Astrocyte (in vitro differentiated cells and primary cell): ENCODE measurements at regions not wholly inside any gene's neighbourhood (a gene's known extent, or its start where the extent isn't known, plus 50 kb on each side); places are given as distances from the start of the nearest gene placed in this dataset.

Experiments used
- DNase-seq: peaks from one replicate; pipeline ENCODE4 v3.0.0-alpha.2; 2010; ENCODE audit warnings: low read depth
- FAIRE-seq: peaks from 2 replicates; lab custom pipeline; 2011; peaks lifted over from hg19 to GRCh38; lab: Jason Lieb, UNC
- H2AFZ ChIP-seq: 2 replicates; pipeline ENCODE4 v1.6.0; 2012; ENCODE audit warnings: low read depth, low read length, inconsistent platforms
- H3K27ac ChIP-seq: 2 replicates; pipeline ENCODE4 v1.5.1; 2011; ENCODE audit warnings: low read depth, low read length, inconsistent platforms
- H3K27me3 ChIP-seq: 2 replicates; pipeline ENCODE4 v1.6.0; 2011; ENCODE audit warnings: low read length, inconsistent platforms; ENCODE audit not compliant: insufficient read depth
- H3K36me3 ChIP-seq: 2 replicates; pipeline ENCODE4 v1.5.1; 2011; ENCODE audit warnings: low read length, inconsistent platforms; ENCODE audit not compliant: insufficient read depth
- H3K4me1 ChIP-seq: 2 replicates; pipeline ENCODE4 v1.5.1; 2011; ENCODE audit warnings: low read length, inconsistent platforms; ENCODE audit not compliant: insufficient read depth
- H3K4me2 ChIP-seq: 2 replicates; pipeline ENCODE4 v1.6.0; 2012; ENCODE audit warnings: low read length, inconsistent platforms
- H3K4me3 ChIP-seq: 2 replicates; pipeline ENCODE4 v1.5.1; 2011; ENCODE audit warnings: low read depth, mild to moderate bottlenecking, low read length, inconsistent platforms; ENCODE audit not compliant: insufficient read depth
- H3K79me2 ChIP-seq: 2 replicates; pipeline ENCODE4 v1.6.0; 2012; ENCODE audit warnings: mild to moderate bottlenecking, low read length, inconsistent platforms; ENCODE audit not compliant: insufficient read depth
- H3K9ac ChIP-seq: 2 replicates; pipeline ENCODE4 v1.6.0; 2012; ENCODE audit warnings: mild to moderate bottlenecking, low read length, inconsistent platforms
- H3K9me3 ChIP-seq: 2 replicates; pipeline ENCODE4 v1.5.1; 2012; ENCODE audit warnings: low read depth, mild to moderate bottlenecking, low read length, inconsistent platforms; ENCODE audit not compliant: insufficient read depth
- H4K20me1 ChIP-seq: 2 replicates; pipeline ENCODE4 v1.6.0; 2012; ENCODE audit warnings: low read length, inconsistent platforms; ENCODE audit not compliant: insufficient read depth
- H3K27ac Mint-ChIP-seq: one replicate; pipeline ENCODE4 v1.8.0; 2021; ENCODE audit warnings: mild to moderate bottlenecking, mixed read lengths; ENCODE audit not compliant: unreplicated experiment
- H3K27me3 Mint-ChIP-seq: one replicate; pipeline ENCODE4 v1.8.0; 2021; ENCODE audit warnings: low read depth, mixed read lengths; ENCODE audit not compliant: unreplicated experiment
- H3K36me3 Mint-ChIP-seq: one replicate; pipeline ENCODE4 v1.8.0; 2021; ENCODE audit warnings: low read depth, mixed read lengths; ENCODE audit not compliant: unreplicated experiment
- H3K4me1 Mint-ChIP-seq: one replicate; pipeline ENCODE4 v1.8.0; 2021; ENCODE audit warnings: low read depth, mixed read lengths; ENCODE audit not compliant: unreplicated experiment
- H3K4me3 Mint-ChIP-seq: one replicate; pipeline ENCODE4 v1.8.0; 2021; ENCODE audit warnings: mild to moderate bottlenecking, moderate library complexity, mixed read lengths; ENCODE audit not compliant: unreplicated experiment
- H3K9me3 Mint-ChIP-seq: one replicate; pipeline ENCODE4 v1.8.0; 2021; ENCODE audit warnings: mild to moderate bottlenecking, mixed read lengths; ENCODE audit not compliant: unreplicated experiment
- EZH2 ChIP-seq: IDR thresholded peaks from 2 replicates; pipeline ENCODE4 v1.6.1; 2012; ENCODE audit warnings: mild to moderate bottlenecking, low read length, inconsistent platforms; ENCODE audit not compliant: insufficient read depth
- TF ChIP-seq, protein P1 (sequence below): IDR thresholded peaks from 2 replicates; pipeline ENCODE4 v1.5.1; 2011; ENCODE audit warnings: low read depth, mild to moderate bottlenecking, inconsistent platforms, low read length, moderate library complexity; ENCODE audit not compliant: insufficient read depth

DNA sequence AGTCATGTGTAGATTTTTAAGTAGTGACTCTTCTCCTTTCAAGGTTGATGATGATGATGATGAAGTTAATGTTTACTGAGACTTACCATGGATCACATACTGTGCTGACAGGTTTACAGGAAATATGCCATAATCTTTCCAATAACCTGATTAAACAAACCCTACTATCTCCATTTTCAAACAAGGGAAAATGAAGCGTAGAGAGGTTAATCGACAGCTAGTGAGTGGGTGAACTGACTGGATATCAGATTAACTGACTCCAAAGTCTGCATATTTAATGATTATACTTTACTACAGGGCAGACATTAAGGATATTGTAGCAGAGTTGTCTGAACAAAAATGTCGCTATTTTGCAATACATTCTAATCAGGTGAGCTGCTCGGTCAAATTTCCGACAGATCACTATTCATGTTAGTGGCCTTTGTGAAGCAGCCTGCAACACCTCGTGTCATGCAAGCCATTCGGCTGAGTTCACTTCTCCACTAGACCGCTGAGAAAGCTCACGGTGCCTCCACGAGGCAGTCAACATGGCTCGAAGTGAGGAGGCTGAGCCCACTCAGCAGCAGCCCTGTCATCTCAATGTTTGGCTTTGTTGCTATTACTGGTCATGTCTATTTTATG is 264.2 kb downstream of the NFKBIZ start:
- Histone ChIP-seq H3K4me2 (no peak overlapping the region), H3K79me2 (no peaks in the 10 kb centered on the region), H3K4me1 (no peaks in the 10 kb centered on the region), H3K9ac (no peak overlapping the region), H3K36me3 (no peaks in the 10 kb centered on the region), H3K9me3 (no peaks in the 10 kb centered on the region), H3K4me3 (no peak overlapping the region), H2AFZ (no peak overlapping the region), H3K27ac (no peak overlapping the region), H4K20me1 (no peaks in the 10 kb centered on the region), H3K27me3 (no peaks in the 10 kb centered on the region)
- Mint-ChIP-seq H3K27ac (peak overlapping the region; percentile 28), H3K4me3 (no peak overlapping the region), H3K36me3 (no peaks in the 10 kb centered on the region), H3K27me3 (no peaks in the 10 kb centered on the region), H3K9me3 (peaks cover 2% of the 10 kb centered on the region), H3K4me1 (no peaks in the 10 kb centered on the region)
- FAIRE-seq (no peak), DNase-seq (no peak)
- no peak for TF ChIP-seq EZH2
- TF ChIP-seq, protein P1, sequence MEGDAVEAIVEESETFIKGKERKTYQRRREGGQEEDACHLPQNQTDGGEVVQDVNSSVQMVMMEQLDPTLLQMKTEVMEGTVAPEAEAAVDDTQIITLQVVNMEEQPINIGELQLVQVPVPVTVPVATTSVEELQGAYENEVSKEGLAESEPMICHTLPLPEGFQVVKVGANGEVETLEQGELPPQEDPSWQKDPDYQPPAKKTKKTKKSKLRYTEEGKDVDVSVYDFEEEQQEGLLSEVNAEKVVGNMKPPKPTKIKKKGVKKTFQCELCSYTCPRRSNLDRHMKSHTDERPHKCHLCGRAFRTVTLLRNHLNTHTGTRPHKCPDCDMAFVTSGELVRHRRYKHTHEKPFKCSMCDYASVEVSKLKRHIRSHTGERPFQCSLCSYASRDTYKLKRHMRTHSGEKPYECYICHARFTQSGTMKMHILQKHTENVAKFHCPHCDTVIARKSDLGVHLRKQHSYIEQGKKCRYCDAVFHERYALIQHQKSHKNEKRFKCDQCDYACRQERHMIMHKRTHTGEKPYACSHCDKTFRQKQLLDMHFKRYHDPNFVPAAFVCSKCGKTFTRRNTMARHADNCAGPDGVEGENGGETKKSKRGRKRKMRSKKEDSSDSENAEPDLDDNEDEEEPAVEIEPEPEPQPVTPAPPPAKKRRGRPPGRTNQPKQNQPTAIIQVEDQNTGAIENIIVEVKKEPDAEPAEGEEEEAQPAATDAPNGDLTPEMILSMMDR: no peak

- H3K4me1 ChIP-seq: no peaks in the 10 kb centered on the region
- no peak for FAIRE-seq
- TF ChIP-seq, protein P1: no peak
- no peak for TF ChIP-seq EZH2
- Mint-ChIP-seq H3K27ac (no peak overlapping the region), H3K36me3 (no peaks in the 10 kb centered on the region), H3K9me3 (peaks cover 2% of the 10 kb centered on the region), H3K4me1 (no peaks in the 10 kb centered on the region), H3K27me3 (no peaks in the 10 kb centered on the region), H3K4me3 (no peak overlapping the region)
- H3K9ac ChIP-seq: no peak overlapping the region
- H3K27me3 ChIP-seq: no peaks in the 10 kb centered on the region
- no peak overlapping the region for H3K4me2 ChIP-seq
- H3K36me3 ChIP-seq: no peaks in the 10 kb centered on the region
- no peak for DNase-seq
- H3K4me3 ChIP-seq: no peak overlapping the region
- H2AFZ ChIP-seq: no peak overlapping the region
- no peaks in the 10 kb centered on the region for H3K9me3 ChIP-seq
- no peak overlapping the region for H3K27ac ChIP-seq
- no peaks in the 10 kb centered on the region for H3K79me2 ChIP-seq
- H4K20me1 ChIP-seq: no peaks in the 10 kb centered on the region
Observed at GRCh38 chr3:102114264-102114979, 265.1 kb downstream of the NFKBIZ start.

DNA sequence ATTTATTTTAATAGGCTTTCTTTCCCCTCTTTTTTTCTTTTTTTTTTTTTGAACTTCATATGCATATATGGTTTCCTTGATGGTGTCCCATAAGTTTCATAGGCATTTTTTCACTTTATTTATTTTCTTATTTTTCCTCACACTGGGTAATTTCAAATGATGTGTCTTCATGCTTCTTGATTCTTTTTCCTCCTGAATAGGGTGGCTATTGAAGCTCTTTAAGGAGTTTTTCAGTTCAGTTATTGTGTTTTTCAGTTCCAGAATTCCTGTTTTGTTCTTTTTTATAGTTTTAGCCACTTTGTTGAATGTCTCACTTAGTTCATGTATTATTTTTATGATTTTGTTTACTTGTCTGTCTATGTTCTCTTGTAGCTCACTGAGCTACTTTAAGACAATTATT is 273.2 kb downstream of the NFKBIZ start:
- Histone ChIP-seq H3K27ac (no peak overlapping the region), H3K4me3 (no peak overlapping the region), H3K4me1 (no peaks in the 10 kb centered on the region), H3K79me2 (no peaks in the 10 kb centered on the region), H3K9me3 (peaks cover 4% of the 10 kb centered on the region), H3K27me3 (no peaks in the 10 kb centered on the region), H3K9ac (no peak overlapping the region), H2AFZ (no peak overlapping the region), H4K20me1 (no peaks in the 10 kb centered on the region), H3K4me2 (no peak overlapping the region), H3K36me3 (no peaks in the 10 kb centered on the region)
- no peak overlapping the region for H3K27ac Mint-ChIP-seq
- TF ChIP-seq, protein P1: no peak
- no peak for TF ChIP-seq EZH2
- no peaks in the 10 kb centered on the region for H3K27me3 Mint-ChIP-seq
- H3K4me1 Mint-ChIP-seq: no peaks in the 10 kb centered on the region
- FAIRE-seq (no peak), DNase-seq (no peak)
- H3K4me3 Mint-ChIP-seq: no peak overlapping the region
- H3K9me3 Mint-ChIP-seq: peaks cover 1% of the 10 kb centered on the region
- no peaks in the 10 kb centered on the region for H3K36me3 Mint-ChIP-seq
